Neuronal stem cell (in vitro differentiated cells): ENCODE measurements at regions not wholly inside any gene's neighbourhood (a gene's known extent, or its start where the extent isn't known, plus 50 kb on each side); places are given as distances from the start of the nearest gene placed in this dataset.
A peak's percentile ranks its signal among the peaks of the same experiment; 100 is the strongest.

Source experiments
- DNase-seq: peaks from one replicate; pipeline ENCODE4 v3.0.0-alpha.2; 2013; ENCODE audit warnings: low spot score
- H2AFZ ChIP-seq: one replicate; pipeline ENCODE4 v1.6.1; 2013; ENCODE audit warnings: mild to moderate bottlenecking, low read length, inconsistent platforms
- H2AK5ac ChIP-seq: 2 replicates; pipeline ENCODE4 v1.6.1; 2013; ENCODE audit warnings: low read depth, mild to moderate bottlenecking, inconsistent platforms, low read length, moderate library complexity, mixed read lengths
- H2BK120ac ChIP-seq: 2 replicates; pipeline ENCODE4 v1.6.1; 2013; ENCODE audit warnings: low read depth, mild to moderate bottlenecking, inconsistent platforms, low read length, moderate library complexity, mixed read lengths
- H2BK12ac ChIP-seq: one replicate; pipeline ENCODE4 v1.6.1; 2013; ENCODE audit warnings: low read length, inconsistent platforms
- H2BK15ac ChIP-seq: 2 replicates; pipeline ENCODE4 v1.6.1; 2013; ENCODE audit warnings: mild to moderate bottlenecking, low read length, inconsistent platforms, mixed read lengths
- H2BK5ac ChIP-seq: one replicate; pipeline ENCODE4 v1.6.1; 2013; ENCODE audit warnings: inconsistent platforms, mild to moderate bottlenecking, low read length, moderate library complexity
- H3K14ac ChIP-seq: one replicate; pipeline ENCODE4 v1.6.1; 2013; ENCODE audit warnings: low read length, inconsistent platforms
- H3K18ac ChIP-seq: 2 replicates; pipeline ENCODE4 v1.6.1; 2013; ENCODE audit warnings: low read length, inconsistent platforms
- H3K23ac ChIP-seq: 2 replicates; pipeline ENCODE4 v1.6.1; 2013; ENCODE audit warnings: low read depth, mild to moderate bottlenecking, mixed read lengths, low read length, inconsistent platforms; ENCODE audit not compliant: poor library complexity
- H3K27ac ChIP-seq: replicated peaks from 3 replicates; pipeline ENCODE4 v1.5.1; 2013; ENCODE audit warnings: low read length, inconsistent platforms
- H3K27me3 ChIP-seq, 3 experiments: 2 replicates each; pipeline ENCODE4 v1.6.1; 2013; ENCODE audit warnings: low read length in 3 of 3, mild to moderate bottlenecking in 2 of 3, inconsistent platforms in 1 of 3, low read depth in 1 of 3, mixed read lengths in 1 of 3, moderate library complexity in 1 of 3; ENCODE audit not compliant: control insufficient read depth in 3 of 3, insufficient read depth in 3 of 3
- H3K36me3 ChIP-seq, 2 donors: replicated peaks in 1 of 2; 2 replicates each; pipeline ENCODE4 v1.6.1; 2013; ENCODE audit warnings: low read length in 2 of 2; ENCODE audit not compliant: control insufficient read depth in 2 of 2, insufficient read depth in 2 of 2
- H3K4ac ChIP-seq: 2 replicates; pipeline ENCODE4 v1.6.1; 2013; ENCODE audit warnings: inconsistent platforms, mild to moderate bottlenecking, low read length, moderate library complexity
- H3K4me1 ChIP-seq, 2 donors: 1 replicate in 1 of 2; 2 replicates in 1 of 2; pipeline ENCODE4 v1.6.1; 2013; ENCODE audit warnings: low read length in 2 of 2, low read depth in 1 of 2; ENCODE audit not compliant: control insufficient read depth in 2 of 2, insufficient read depth in 1 of 2
- H3K4me2 ChIP-seq: one replicate; pipeline ENCODE4 v1.6.1; 2013; ENCODE audit warnings: mild to moderate bottlenecking, low read length, inconsistent platforms; ENCODE audit not compliant: insufficient read depth, poor library complexity, severe bottlenecking
- H3K4me3 ChIP-seq, 2 donors: 2 replicates each; pipeline ENCODE4 v1.5.1; 2013; ENCODE audit warnings: low read length in 2 of 2, mild to moderate bottlenecking in 2 of 2, inconsistent platforms in 1 of 2, moderate library complexity in 1 of 2
- H3K79me1 ChIP-seq: one replicate; pipeline ENCODE4 v1.6.1; 2013; ENCODE audit warnings: low read depth, mild to moderate bottlenecking, inconsistent platforms, low read length, moderate library complexity
- H3K9ac ChIP-seq: one replicate; pipeline ENCODE4 v1.6.1; 2013; ENCODE audit warnings: mild to moderate bottlenecking, low read depth, low read length, inconsistent platforms; ENCODE audit not compliant: poor library complexity
- H3K9me3 ChIP-seq, 2 donors: replicated peaks in 1 of 2; 2 replicates each; pipeline versions ENCODE3 to v1.6.1; 2013; ENCODE audit warnings: low read length in 2 of 2, mild to moderate bottlenecking in 2 of 2, inconsistent platforms in 1 of 2, low read depth in 1 of 2, mixed read lengths in 1 of 2, moderate library complexity in 1 of 2; ENCODE audit not compliant: control insufficient read depth in 2 of 2, insufficient read depth in 1 of 2
- H4K8ac ChIP-seq: one replicate; pipeline ENCODE4 v1.6.1; 2013; ENCODE audit warnings: low read depth, mild to moderate bottlenecking, inconsistent platforms, low read length, moderate library complexity
- H4K91ac ChIP-seq: one replicate; pipeline ENCODE4 v1.6.1; 2013; ENCODE audit warnings: low read length, low read depth, mild to moderate bottlenecking, inconsistent platforms; ENCODE audit not compliant: poor library complexity
- WGBS, 2 donors: extraction: QIAGEN DNeasy Blood & Tissue Kit; methylation state at CpG; one replicate each; pipeline ENCODE4 v1.1.7; 2013; ENCODE audit warnings: missing lambda C conversion rate in 2 of 2, mixed read lengths in 1 of 2; ENCODE audit not compliant: insufficient read length in 2 of 2, insufficient replicate concordance in 1 of 2; ENCODE audit errors: extremely low coverage in 2 of 2; 5-methylcytosine and 5-hydroxymethylcytosine counted together

- Histone ChIP-seq H3K4me3 (no peak overlapping the region), H3K4ac (no peak overlapping the region), H3K36me3 (no peaks in the 10 kb centered on the region), H2BK5ac (no peak overlapping the region), H3K79me1 (no peaks in the 10 kb centered on the region), H4K91ac (no peak overlapping the region), H3K4me1 (peaks cover 0 to 7% of the 10 kb centered on the region in 2 donors), H3K4me2 (no peak overlapping the region), H3K23ac (no peak overlapping the region), H3K18ac (no peak overlapping the region), H2AFZ (no peak overlapping the region), H3K27ac (no peak overlapping the region), H3K14ac (no peak overlapping the region), H2BK120ac (no peak overlapping the region), H2BK15ac (no peak overlapping the region), H2AK5ac (no peak overlapping the region), H2BK12ac (no peak overlapping the region), H3K27me3 (peaks cover 0 to 4% (median 0%) of the 10 kb centered on the region in 3 experiments), H3K9me3 (no peaks in the 10 kb centered on the region), H3K9ac (no peak overlapping the region), H4K8ac (no peak overlapping the region)
- no peak for DNase-seq
- no CpG with 5 or more reads among the region's 2 CpGs for WGBS, 2 donors
Observed at GRCh38 chr2:15700131-15700530, 108.5 kb downstream of the DDX1 start.

GRCh38 chr2:15700599-15701340 lies 109.1 kb downstream of the DDX1 start:
- Histone ChIP-seq H3K27me3 (peaks cover 0 to 4% (median 0%) of the 10 kb centered on the region in 3 experiments), H3K18ac (no peak overlapping the region), H3K23ac (no peak overlapping the region), H3K9ac (no peak overlapping the region), H2BK5ac (no peak overlapping the region), H2BK12ac (no peak overlapping the region), H3K4me1 (peaks cover 0 to 7% of the 10 kb centered on the region in 2 donors), H3K14ac (no peak overlapping the region), H4K8ac (no peak overlapping the region), H2BK120ac (no peak overlapping the region), H3K4me3 (no peak overlapping the region), H3K4ac (no peak overlapping the region), H3K9me3 (no peaks in the 10 kb centered on the region), H2AFZ (no peak overlapping the region), H3K79me1 (no peaks in the 10 kb centered on the region), H2BK15ac (no peak overlapping the region), H3K4me2 (no peak overlapping the region), H3K27ac (no peak overlapping the region), H2AK5ac (no peak overlapping the region), H3K36me3 (no peaks in the 10 kb centered on the region), H4K91ac (no peak overlapping the region)
- no peak for DNase-seq
- WGBS, 2 donors = no CpG with 5 or more reads among the region's 7 CpGs

GRCh38 chr2:15701341-15701907 lies 109.8 kb downstream of the DDX1 start:
- WGBS, 2 donors = no CpG with 5 or more reads among the region's 11 CpGs
- no peak for DNase-seq
- H3K14ac ChIP-seq = peak overlapping the region; percentile 11

GRCh38 chr2:15701991-15702390 lies 110.3 kb downstream of the DDX1 start:
- Histone ChIP-seq H2BK5ac (no peak overlapping the region), H3K27me3 (peaks cover 0 to 4% (median 0%) of the 10 kb centered on the region in 3 experiments), H3K4me3 (no peak overlapping the region), H3K18ac (no peak overlapping the region), H3K79me1 (no peaks in the 10 kb centered on the region), H3K14ac (no peak overlapping the region), H2AK5ac (no peak overlapping the region), H2BK15ac (no peak overlapping the region), H2BK120ac (no peak overlapping the region), H4K8ac (no peak overlapping the region), H3K36me3 (no peaks in the 10 kb centered on the region), H3K27ac (no peak overlapping the region), H2BK12ac (no peak overlapping the region), H3K4me2 (no peak overlapping the region), H3K4me1 (peaks cover 0 to 7% of the 10 kb centered on the region in 2 donors), H3K9me3 (no peaks in the 10 kb centered on the region), H3K4ac (no peak overlapping the region), H3K9ac (no peak overlapping the region), H2AFZ (no peak overlapping the region), H4K91ac (no peak overlapping the region), H3K23ac (no peak overlapping the region)
- DNase-seq = no peak

More at GRCh38 chr2:15701341-15701907, 109.8 kb downstream of the DDX1 start:
- H2BK5ac ChIP-seq = no peak overlapping the region
- no peaks in the 10 kb centered on the region for H3K36me3 ChIP-seq
- no peak overlapping the region for H3K23ac ChIP-seq
- H2BK120ac ChIP-seq = no peak overlapping the region
- H3K27me3 ChIP-seq = peaks cover 0 to 4% (median 0%) of the 10 kb centered on the region in 3 experiments
- H2AFZ ChIP-seq = no peak overlapping the region
- H3K9ac ChIP-seq = no peak overlapping the region
- no peak overlapping the region for H3K4me3 ChIP-seq
- H3K18ac ChIP-seq = no peak overlapping the region
- H3K9me3 ChIP-seq = no peaks in the 10 kb centered on the region
- no peak overlapping the region for H2AK5ac ChIP-seq
- H3K27ac ChIP-seq = no peak overlapping the region
- no peak overlapping the region for H3K4me2 ChIP-seq
- peaks cover 0 to 7% of the 10 kb centered on the region in 2 donors for H3K4me1 ChIP-seq
- H4K8ac ChIP-seq = no peak overlapping the region
- H4K91ac ChIP-seq = no peak overlapping the region
- H2BK12ac ChIP-seq = no peak overlapping the region
- H2BK15ac ChIP-seq = no peak overlapping the region
- H3K79me1 ChIP-seq = no peaks in the 10 kb centered on the region
- H3K4ac ChIP-seq = no peak overlapping the region
